SU-DHL-6 (cell line): ENCODE measurements at regions not wholly inside any gene's neighbourhood (a gene's known extent, or its start where the extent isn't known, plus 50 kb on each side); places are given as distances from the start of the nearest gene placed in this dataset.

Experiments
- H2AFZ ChIP-seq: fragments of 200-600 bp; sonication (generic); 2 replicates; pipeline ENCODE4 v1.6.1; 2014; ENCODE audit warnings: low read depth, mild to moderate bottlenecking, moderate library complexity, mixed read lengths, antibody characterized with exemption, low read length; ENCODE audit not compliant: severe bottlenecking
- H3F3A ChIP-seq: fragments of 200-600 bp; shearing (Covaris generic); 2 replicates; pipeline ENCODE4 v1.6.0; 2016; ENCODE audit warnings: antibody characterized with exemption, mild to moderate bottlenecking; ENCODE audit not compliant: insufficient read depth
- H3K27ac ChIP-seq: fragments of 200-600 bp; sonication (generic); 2 replicates; pipeline ENCODE4 v1.5.1; 2016; ENCODE audit warnings: low read depth, mild to moderate bottlenecking, low read length, moderate library complexity, mixed read lengths
- H3K27me3 ChIP-seq: fragments of 200-600 bp; sonication (generic), shearing (Covaris generic); 2 replicates; pipeline ENCODE4 v1.6.0; 2014; ENCODE audit warnings: mild to moderate bottlenecking, low read length
- H3K36me3 ChIP-seq: fragments of 200-600 bp; sonication (generic); 2 replicates; pipeline ENCODE4 v1.6.1; 2014; ENCODE audit warnings: mild to moderate bottlenecking, low read length, mixed read lengths
- H3K4me2 ChIP-seq: fragments of 300-600, 200-600 bp; shearing (Covaris generic), sonication (generic); 2 replicates; pipeline ENCODE4 v1.6.0; 2014; ENCODE audit warnings: low read length, low read depth, mild to moderate bottlenecking; ENCODE audit not compliant: poor library complexity, severe bottlenecking
- H3K4me3 ChIP-seq: fragments of 200-600 bp; sonication (generic); 2 replicates; pipeline ENCODE4 v1.5.1; 2014; ENCODE audit warnings: antibody characterized with exemption, low read length, mild to moderate bottlenecking, mixed read lengths; ENCODE audit not compliant: insufficient read depth, poor library complexity, severe bottlenecking
- H3K79me2 ChIP-seq: fragments of 200-600 bp; sonication (generic); 2 replicates; pipeline ENCODE4 v1.6.1; 2014; ENCODE audit warnings: mild to moderate bottlenecking, low read length, moderate library complexity; ENCODE audit not compliant: insufficient read depth
- H3K9ac ChIP-seq: fragments of 200-600 bp; sonication (generic); 2 replicates; pipeline ENCODE4 v1.7.0; 2014; ENCODE audit warnings: mild to moderate bottlenecking, low read length
- H3K9me2 ChIP-seq: fragments of 200-600 bp; sonication (generic); replicated peaks from 2 replicates; pipeline ENCODE4 v1.6.1; 2014; ENCODE audit warnings: low read length; ENCODE audit not compliant: insufficient read depth
- H3K9me3 ChIP-seq: fragments of 200-600 bp; sonication (generic); 2 replicates; pipeline ENCODE4 v1.6.1; 2014; ENCODE audit warnings: low read length, mixed read lengths; ENCODE audit not compliant: insufficient read depth
- H4K20me1 ChIP-seq: fragments of 200-600 bp; sonication (generic); 2 replicates; pipeline ENCODE4 v1.6.1; 2014; ENCODE audit warnings: low read depth, mild to moderate bottlenecking, antibody characterized with exemption, low read length, moderate library complexity, mixed read lengths
- CTCF ChIP-seq: fragments of 200-600 bp; sonication (generic); IDR thresholded peaks from one replicate; pipeline ENCODE4 v1.5.1; 2017; ENCODE audit warnings: antibody characterized with exemption, mild to moderate bottlenecking, low read length, moderate library complexity; ENCODE audit not compliant: insufficient read depth, poor library complexity, severe bottlenecking
- EZH2phosphoT487 ChIP-seq: fragments of 200-600 bp; sonication (generic), shearing (Covaris generic); conservative IDR thresholded peaks from 2 replicates; pipeline ENCODE4 v1.6.1; 2018; ENCODE audit warnings: mild to moderate bottlenecking, antibody characterized with exemption, low read length, moderate library complexity, mixed read lengths

DNA sequence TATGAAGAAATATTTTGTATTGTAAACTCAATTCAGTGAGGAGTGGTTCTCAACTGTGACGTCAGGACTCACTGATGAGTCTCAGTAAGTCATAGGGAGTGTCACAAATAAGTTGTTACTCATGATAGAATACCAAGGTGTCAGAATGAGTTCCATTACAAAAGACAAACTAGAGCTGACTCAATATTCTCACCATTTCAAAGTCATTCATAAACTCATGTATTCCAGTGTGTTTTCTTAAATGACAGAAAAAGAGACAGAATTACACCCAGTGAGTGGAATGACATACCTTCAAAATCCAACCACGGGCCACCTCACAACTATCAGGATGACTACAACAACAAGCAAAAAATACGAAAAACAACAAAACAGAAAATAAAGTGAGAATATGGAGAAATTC lies 321.5 kb downstream of the ENC1 start:
- Histone ChIP-seq H3K9me3 (no peaks in the 10 kb centered on the region), H3K79me2 (no peaks in the 10 kb centered on the region), H4K20me1 (no peaks in the 10 kb centered on the region), H3K9me2 (no peaks in the 10 kb centered on the region), H3K4me3 (no peak overlapping the region), H3K36me3 (no peaks in the 10 kb centered on the region), H3F3A (no peaks in the 10 kb centered on the region), H3K9ac (no peak overlapping the region), H3K27me3 (no peaks in the 10 kb centered on the region), H3K4me2 (no peak overlapping the region), H3K27ac (no peak overlapping the region), H2AFZ (no peak overlapping the region)
- TF ChIP-seq CTCF = no peak
- no peak for TF ChIP-seq EZH2phosphoT487

DNA sequence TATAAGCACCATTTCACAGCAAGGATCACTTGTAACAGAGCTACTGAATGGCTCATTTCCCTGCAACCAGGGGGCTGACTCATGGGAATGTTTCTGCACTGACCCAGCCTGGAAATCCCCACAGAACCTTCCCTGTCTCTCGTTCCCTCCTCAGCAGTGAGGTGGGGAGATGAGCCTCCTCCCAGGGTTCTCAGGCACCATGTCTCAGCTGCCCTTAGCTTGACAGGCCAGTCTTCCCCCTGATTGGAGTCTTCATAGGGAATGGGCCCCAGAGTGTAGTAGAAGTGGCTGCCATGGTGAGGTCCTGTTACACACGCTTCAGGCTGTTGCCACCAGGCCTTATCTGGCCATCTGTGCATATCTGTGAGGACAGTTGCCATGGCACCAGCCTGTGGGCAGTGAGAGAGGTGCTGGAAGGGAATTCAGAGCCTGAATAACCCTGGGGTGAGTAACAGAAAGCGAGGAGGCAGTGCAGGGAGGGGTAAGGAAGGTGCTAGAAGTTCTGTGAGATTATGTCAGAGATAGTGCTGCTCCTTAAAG lies 324.4 kb downstream of the ENC1 start:
- Histone ChIP-seq H3K4me2 (no peak overlapping the region), H2AFZ (no peak overlapping the region), H3K79me2 (no peaks in the 10 kb centered on the region), H3K36me3 (no peaks in the 10 kb centered on the region), H4K20me1 (no peaks in the 10 kb centered on the region), H3K27me3 (no peaks in the 10 kb centered on the region), H3K4me3 (no peak overlapping the region), H3K9me2 (no peaks in the 10 kb centered on the region), H3K9me3 (no peaks in the 10 kb centered on the region), H3F3A (no peaks in the 10 kb centered on the region), H3K27ac (no peak overlapping the region), H3K9ac (no peak overlapping the region)
- TF ChIP-seq CTCF = no peak

- H3F3A ChIP-seq = no peaks in the 10 kb centered on the region
- TF ChIP-seq CTCF (no peak), EZH2phosphoT487 (no peak)
- H3K9me3 ChIP-seq = no peaks in the 10 kb centered on the region
- H3K27me3 ChIP-seq = no peaks in the 10 kb centered on the region
- H3K79me2 ChIP-seq = no peaks in the 10 kb centered on the region
- no peaks in the 10 kb centered on the region for H3K36me3 ChIP-seq
- H3K4me3 ChIP-seq = no peak overlapping the region
- H4K20me1 ChIP-seq = no peaks in the 10 kb centered on the region
- H2AFZ ChIP-seq = no peak overlapping the region
- no peak overlapping the region for H3K4me2 ChIP-seq
- no peaks in the 10 kb centered on the region for H3K9me2 ChIP-seq
- H3K9ac ChIP-seq = no peak overlapping the region
- no peak overlapping the region for H3K27ac ChIP-seq
Observed at GRCh38 chr5:74314906-74315305, 325.6 kb downstream of the ENC1 start.

- H3K9me2 ChIP-seq = no peaks in the 10 kb centered on the region
- no peaks in the 10 kb centered on the region for H3K9me3 ChIP-seq
- H2AFZ ChIP-seq = no peak overlapping the region
- no peaks in the 10 kb centered on the region for H3F3A ChIP-seq
- H3K4me3 ChIP-seq = no peak overlapping the region
- H3K27me3 ChIP-seq = no peaks in the 10 kb centered on the region
- H3K9ac ChIP-seq = no peak overlapping the region
- no peaks in the 10 kb centered on the region for H3K36me3 ChIP-seq
- no peaks in the 10 kb centered on the region for H4K20me1 ChIP-seq
- no peaks in the 10 kb centered on the region for H3K79me2 ChIP-seq
- no peak overlapping the region for H3K27ac ChIP-seq
- TF ChIP-seq CTCF (no peak), EZH2phosphoT487 (no peak)
- H3K4me2 ChIP-seq = no peak overlapping the region
Observed at GRCh38 chr5:74313896-74314295, 326.6 kb downstream of the ENC1 start.
